ENCODE measurements at regions not wholly inside any gene's neighbourhood (a gene's known extent, or its start where the extent isn't known, plus 50 kb on each side); places are given as distances from the start of the nearest gene placed in this dataset.

DNA sequence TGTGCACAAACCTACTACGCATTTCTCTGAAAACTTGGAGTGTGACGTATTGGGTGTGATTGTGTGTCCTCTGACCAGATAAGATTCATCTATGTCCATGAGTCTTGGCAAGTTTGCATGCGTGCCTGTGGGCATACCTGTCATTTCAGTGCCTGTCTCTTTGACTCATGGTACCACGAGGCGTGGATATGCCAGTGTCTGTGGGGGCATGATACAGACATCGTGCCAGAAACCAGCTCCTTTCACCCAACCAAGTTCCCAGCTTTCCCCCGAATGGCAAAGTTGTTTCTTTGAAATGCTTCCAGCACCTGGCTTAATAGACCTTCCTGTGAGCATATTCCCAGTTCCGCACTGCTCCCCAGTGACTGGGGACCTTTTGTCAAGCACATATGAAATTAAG, 241.9 kb upstream of the MVB12B start:
- whole genome bisulfite sequencing (ENCODE audit: insufficient coverage, low coverage, low lambda C conversion rate, missing lambda C conversion rate): 58% methylated on average over 7 of the region's 8 CpGs
- H3K9me3 ChIP-seq: no peaks in the 10 kb centered on the region
- no peak for DNase-seq
- intact Hi-C loops (cut with DNase I): no loop called here
- no peaks in the 10 kb centered on the region for H3K27me3 ChIP-seq
- ATAC-seq: no peak
- no peaks in the 10 kb centered on the region for H3K4me1 ChIP-seq
- no peak overlapping the region for H3K27ac ChIP-seq
- no peak overlapping the region for H3K4me3 ChIP-seq
- TF ChIP-seq, protein P1, sequence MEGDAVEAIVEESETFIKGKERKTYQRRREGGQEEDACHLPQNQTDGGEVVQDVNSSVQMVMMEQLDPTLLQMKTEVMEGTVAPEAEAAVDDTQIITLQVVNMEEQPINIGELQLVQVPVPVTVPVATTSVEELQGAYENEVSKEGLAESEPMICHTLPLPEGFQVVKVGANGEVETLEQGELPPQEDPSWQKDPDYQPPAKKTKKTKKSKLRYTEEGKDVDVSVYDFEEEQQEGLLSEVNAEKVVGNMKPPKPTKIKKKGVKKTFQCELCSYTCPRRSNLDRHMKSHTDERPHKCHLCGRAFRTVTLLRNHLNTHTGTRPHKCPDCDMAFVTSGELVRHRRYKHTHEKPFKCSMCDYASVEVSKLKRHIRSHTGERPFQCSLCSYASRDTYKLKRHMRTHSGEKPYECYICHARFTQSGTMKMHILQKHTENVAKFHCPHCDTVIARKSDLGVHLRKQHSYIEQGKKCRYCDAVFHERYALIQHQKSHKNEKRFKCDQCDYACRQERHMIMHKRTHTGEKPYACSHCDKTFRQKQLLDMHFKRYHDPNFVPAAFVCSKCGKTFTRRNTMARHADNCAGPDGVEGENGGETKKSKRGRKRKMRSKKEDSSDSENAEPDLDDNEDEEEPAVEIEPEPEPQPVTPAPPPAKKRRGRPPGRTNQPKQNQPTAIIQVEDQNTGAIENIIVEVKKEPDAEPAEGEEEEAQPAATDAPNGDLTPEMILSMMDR (IDR thresholded peaks at IDR 0.05): no peak
- TF ChIP-seq POLR2A (IDR thresholded peaks at IDR 0.05): no peak
- H3K36me3 ChIP-seq: no peaks in the 10 kb centered on the region

DNA sequence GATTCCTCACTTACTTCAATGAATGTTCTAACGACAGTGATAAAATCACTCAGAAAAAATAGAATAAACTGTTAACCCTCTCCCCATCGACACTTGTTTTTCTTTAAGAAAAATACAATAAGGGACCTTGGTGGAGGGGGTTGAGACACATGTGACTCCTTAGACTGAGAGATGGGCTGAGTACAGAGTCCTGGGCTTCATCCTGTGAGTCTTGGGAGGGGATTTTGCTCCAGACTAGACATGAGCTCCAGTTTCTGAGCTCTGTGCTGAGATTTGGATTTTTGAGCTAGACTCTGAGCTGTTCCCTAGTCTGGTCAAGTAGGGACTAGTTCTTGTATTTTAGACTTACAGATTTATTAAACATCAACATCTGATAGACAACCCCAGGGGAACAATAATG, 241.5 kb upstream of the MVB12B start:
- 47% methylated on average over 2 of the region's 2 CpGs for WGBS (ENCODE audit: insufficient coverage, low coverage, low lambda C conversion rate, missing lambda C conversion rate)
- intact Hi-C loops (cut with DNase I): no loop called here
- no peak for TF ChIP-seq POLR2A (IDR thresholded peaks at IDR 0.05)
- TF ChIP-seq, protein P1 (IDR thresholded peaks at IDR 0.05): no peak
- no peaks in the 10 kb centered on the region for H3K27me3 ChIP-seq
- H3K9me3 ChIP-seq: no peaks in the 10 kb centered on the region
- no peaks in the 10 kb centered on the region for H3K4me1 ChIP-seq
- no peak for ATAC-seq
- no peaks in the 10 kb centered on the region for H3K36me3 ChIP-seq
- no peak overlapping the region for H3K27ac ChIP-seq
- H3K4me3 ChIP-seq: no peak overlapping the region
- DNase-seq: no peak

DNA sequence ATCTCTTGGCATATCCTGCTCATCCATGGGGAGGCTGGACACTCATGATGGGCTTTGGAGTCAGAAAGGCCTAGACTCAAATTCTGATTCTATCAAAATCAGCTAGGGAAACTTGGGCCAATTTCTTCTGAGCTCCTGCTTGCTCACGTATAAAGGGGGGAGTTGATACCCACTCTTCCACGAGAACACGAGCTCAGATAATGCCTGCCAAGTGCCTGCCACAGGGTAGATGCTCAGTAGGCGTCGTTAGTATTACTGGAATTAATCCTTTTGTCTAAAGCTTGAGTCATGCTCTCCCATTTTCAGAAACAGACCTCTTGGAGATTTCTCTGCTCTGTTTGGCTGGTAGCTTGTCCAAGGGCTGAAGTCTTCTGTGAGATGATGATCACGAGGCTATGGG, 238.3 kb upstream of the MVB12B start:
- H3K27me3 ChIP-seq: no peaks in the 10 kb centered on the region
- no peak overlapping the region for H3K27ac ChIP-seq
- H3K36me3 ChIP-seq: no peaks in the 10 kb centered on the region
- ATAC-seq: no peak
- intact Hi-C loops (cut with DNase I): no loop called here
- H3K4me1 ChIP-seq: no peaks in the 10 kb centered on the region
- H3K9me3 ChIP-seq: no peaks in the 10 kb centered on the region
- TF ChIP-seq, protein P1 (IDR thresholded peaks at IDR 0.05): no peak
- no peak for TF ChIP-seq POLR2A (IDR thresholded peaks at IDR 0.05)
- no CpG with 5 or more reads among the region's 6 CpGs for WGBS (ENCODE audit: insufficient coverage, low coverage, low lambda C conversion rate, missing lambda C conversion rate)
- H3K4me3 ChIP-seq: no peak overlapping the region
- no peak for DNase-seq

DNA sequence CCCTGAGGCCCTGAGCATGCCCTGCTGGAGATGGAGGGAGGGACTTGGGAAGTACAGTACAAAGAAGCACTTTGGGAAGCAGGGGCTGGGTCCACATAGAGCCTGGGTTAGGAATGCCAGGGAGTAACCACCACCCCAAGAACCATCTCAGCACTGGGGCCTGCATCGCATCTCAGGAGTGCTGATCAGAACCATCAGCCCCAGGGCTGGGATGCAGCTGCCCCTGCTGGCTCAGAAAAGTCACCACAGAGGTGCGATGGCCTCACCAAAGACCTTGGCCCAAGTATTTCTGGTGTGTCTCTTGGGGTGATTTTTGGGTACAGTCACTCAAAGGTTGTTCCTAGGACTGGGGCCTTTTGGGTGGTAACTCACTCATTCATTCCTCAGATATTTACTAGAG, 236.8 kb upstream of the MVB12B start:
- 90% methylated on average over 2 of the region's 2 CpGs for WGBS (ENCODE audit: insufficient coverage, low coverage, low lambda C conversion rate, missing lambda C conversion rate)
- Histone ChIP-seq H3K36me3 (no peaks in the 10 kb centered on the region), H3K9me3 (no peaks in the 10 kb centered on the region), H3K4me1 (no peaks in the 10 kb centered on the region), H3K27ac (no peak overlapping the region), H3K4me3 (no peak overlapping the region), H3K27me3 (no peaks in the 10 kb centered on the region)
- TF ChIP-seq, protein P1 (IDR thresholded peaks at IDR 0.05): no peak
- no peak for TF ChIP-seq POLR2A (IDR thresholded peaks at IDR 0.05)
- ATAC-seq (no peak), DNase-seq (no peak)
- intact Hi-C loops (cut with DNase I): no loop called here

DNA sequence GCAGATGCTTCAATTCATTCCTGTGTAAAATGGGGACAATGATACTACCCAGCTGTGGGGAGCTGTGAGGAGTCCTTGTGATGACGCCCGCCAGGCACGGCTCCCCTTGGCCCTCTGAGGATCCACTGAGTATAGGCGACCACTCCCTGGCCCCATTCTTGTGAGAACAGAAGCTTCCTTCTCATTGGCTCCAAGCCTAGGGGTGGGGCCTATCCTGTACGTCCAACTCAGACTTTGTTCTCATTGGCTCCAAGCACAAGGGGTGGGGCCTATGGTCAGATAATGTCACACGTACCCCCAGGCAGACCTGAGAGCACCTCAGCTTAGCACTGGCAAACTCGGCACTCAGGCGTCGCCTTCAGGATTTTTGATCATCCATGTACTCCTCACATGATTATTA, 232.9 kb upstream of the MVB12B start:
- ATAC-seq (no peak), DNase-seq (no peak)
- Histone ChIP-seq H3K4me1 (no peaks in the 10 kb centered on the region), H3K4me3 (no peak overlapping the region), H3K27me3 (no peaks in the 10 kb centered on the region), H3K36me3 (no peaks in the 10 kb centered on the region), H3K9me3 (no peaks in the 10 kb centered on the region), H3K27ac (no peak overlapping the region)
- no peak for TF ChIP-seq POLR2A (IDR thresholded peaks at IDR 0.05)
- WGBS (ENCODE audit: insufficient coverage, low coverage, low lambda C conversion rate, missing lambda C conversion rate): 97% methylated on average over 3 of the region's 9 CpGs
- intact Hi-C loops (cut with DNase I): no loop called here

All from right lobe of liver (tissue), 6 donors.